HepG2 (cell line): ENCODE measurements at regions not wholly inside any gene's neighbourhood (a gene's known extent, or its start where the extent isn't known, plus 50 kb on each side); places are given as distances from the start of the nearest gene placed in this dataset.

Source experiments
- ATAC-seq: fragments of 200-7000 bp; cut with Tn5 transposase; 3 replicates; pipeline ENCODE4 v1.9.1; 2020; ENCODE audit warnings: mild to moderate bottlenecking, moderate library complexity
- BruUV-seq: library from RNA; stranded (reverse); fragments of 400-500 nt; replicated peaks from 2 replicates; lab custom pipeline; 2021; lab: Mats Ljungman, UMichigan
- CTCF ChIA-PET: fragments of 300-600 bp; formaldehyde crosslinking; extraction: SDS; loops from one replicate; lab custom pipeline; 2021; ENCODE audit warnings: low total read pairs, inconsistent platforms, low intra/inter-chr PET ratio; lab: Yijun Ruan, JAX
- POLR2A ChIA-PET: fragments of 350-600 bp; sonication (Branson Sonifier 250); formaldehyde crosslinking; loops from one replicate; lab custom pipeline; 2020; ENCODE audit warnings: antibody characterized with exemption, inconsistent platforms; lab: Yijun Ruan, JAX
- DNase-seq: peaks from one replicate; pipeline ENCODE4 v3.0.0-alpha.2; 2015; ENCODE audit warnings: low spot score
- FAIRE-seq: peaks from 3 replicates; lab custom pipeline; 2011; peaks lifted over from hg19 to GRCh38; lab: Jason Lieb, UNC
- H2AFZ ChIP-seq: one replicate; pipeline ENCODE4 v1.6.1; 2011; ENCODE audit warnings: low read length, inconsistent platforms
- H3K27ac ChIP-seq: fragments of 300-600 bp; 3 replicates; pipeline ENCODE4 v1.8.0; 2011; ENCODE audit warnings: mixed run types, mild to moderate bottlenecking, mixed read lengths, low read length, inconsistent platforms; ENCODE audit not compliant: insufficient read depth; ENCODE audit errors: extremely low read length
- H3K27me3 ChIP-seq, 2 experiments: fragments of 200-600 bp in 1 of 2; 2 replicates in 1 of 2; 3 replicates in 1 of 2; pipeline versions ENCODE4 v1.6.0 to v1.8.0; 2011; ENCODE audit warnings: low read length in 2 of 2, mild to moderate bottlenecking in 2 of 2, moderate library complexity in 2 of 2, inconsistent platforms in 1 of 2; ENCODE audit not compliant: insufficient read depth in 2 of 2, control insufficient read depth in 1 of 2
- H3K36me3 ChIP-seq, 2 experiments: fragments of 200-600 bp in 1 of 2; replicated peaks in 1 of 2; 2 replicates in 1 of 2; 3 replicates in 1 of 2; pipeline versions ENCODE4 v1.5.1 to v1.8.0; 2011; ENCODE audit warnings: low read length in 2 of 2, inconsistent platforms in 1 of 2; ENCODE audit not compliant: insufficient read depth in 2 of 2, control insufficient read depth in 1 of 2
- H3K4me1 ChIP-seq: 2 replicates; pipeline ENCODE4 v1.5.1; 2012; ENCODE audit warnings: low read length, inconsistent platforms; ENCODE audit not compliant: insufficient read depth
- H3K4me2 ChIP-seq: 2 replicates; pipeline ENCODE4 v1.6.0; 2011; ENCODE audit warnings: low read depth, low read length, inconsistent platforms
- H3K4me3 ChIP-seq, 3 experiments: fragments of 200-600 bp in 1 of 3; sonication (generic), shearing (Covaris generic) in 1 of 3; replicated peaks in 1 of 3; 2 replicates each; pipeline ENCODE4 v1.5.1; 2011 to 2016; ENCODE audit warnings: low read length in 3 of 3, inconsistent platforms in 2 of 3, low read depth in 2 of 3, mild to moderate bottlenecking in 2 of 3, control low read depth in 1 of 3, mixed read lengths in 1 of 3; ENCODE audit not compliant: insufficient read depth in 1 of 3
- H3K79me2 ChIP-seq: one replicate; pipeline ENCODE4 v1.6.1; 2011; ENCODE audit warnings: low read length, inconsistent platforms; ENCODE audit not compliant: insufficient read depth
- H3K9ac ChIP-seq: 2 replicates; pipeline ENCODE4 v1.6.0; 2011; ENCODE audit warnings: mild to moderate bottlenecking, low read depth, low read length, inconsistent platforms; ENCODE audit not compliant: insufficient read depth
- H3K9me3 ChIP-seq: 2 replicates; pipeline ENCODE4 v1.5.1; 2012; ENCODE audit warnings: mild to moderate bottlenecking, low read length
- H4K20me1 ChIP-seq: 2 replicates; pipeline ENCODE4 v1.6.0; 2011; ENCODE audit warnings: inconsistent platforms, mild to moderate bottlenecking, low read length, moderate library complexity; ENCODE audit not compliant: insufficient read depth
- MYNN ChIP-seq: sonication (generic); formaldehyde crosslinking; IDR thresholded peaks from 2 replicates; pipeline ENCODE4 v1.4.0; 2020; ENCODE audit warnings: mild to moderate bottlenecking, low read depth, missing genetic modification reagents
- RFX1 ChIP-seq: fragments of 450-650 bp; IDR thresholded peaks from 2 replicates; pipeline ENCODE4 v1.6.1; 2017
- SRSF1 ChIP-seq: fragments of 200-400 bp; formaldehyde crosslinking; optimal IDR thresholded peaks from 2 replicates; pipeline ENCODE3; 2017; ENCODE audit warnings: mild to moderate bottlenecking, low read depth, low read length, moderate library complexity
- SRY ChIP-seq: sonication (generic); formaldehyde crosslinking; IDR thresholded peaks from 2 replicates; pipeline ENCODE4 v1.8.0; 2022; ENCODE audit warnings: mild to moderate bottlenecking, missing genetic modification reagents
- THAP11 ChIP-seq: IDR thresholded peaks from 2 replicates; pipeline ENCODE4 v1.6.1; 2016; ENCODE audit warnings: missing biosample characterization, missing genetic modification reagents
- YEATS2 ChIP-seq: sonication (generic); formaldehyde crosslinking; IDR thresholded peaks from 2 replicates; pipeline ENCODE4 v1.4.0; 2020; ENCODE audit warnings: missing genetic modification reagents, borderline replicate concordance
- ZNF367 ChIP-seq: sonication (generic); formaldehyde crosslinking; IDR thresholded peaks from 2 replicates; pipeline ENCODE4 v1.4.0; 2020; ENCODE audit warnings: missing genetic modification reagents, borderline replicate concordance
- ZNF644 ChIP-seq: IDR thresholded peaks from 2 replicates; pipeline ENCODE4 v1.6.1; 2016; ENCODE audit warnings: low read depth
- ZNF660 ChIP-seq: sonication (generic); formaldehyde crosslinking; IDR thresholded peaks from 2 replicates; pipeline ENCODE4 v1.5.1; 2020; ENCODE audit warnings: mild to moderate bottlenecking, low read depth, missing genetic modification reagents, borderline replicate concordance
- ZNF879 ChIP-seq: sonication (generic); formaldehyde crosslinking; IDR thresholded peaks from 2 replicates; pipeline ENCODE4 v1.8.1; 2023; ENCODE audit warnings: missing genetic modification reagents
- ZSCAN20 ChIP-seq: sonication (generic); formaldehyde crosslinking; IDR thresholded peaks from 2 replicates; pipeline ENCODE4 v1.4.0; 2020; ENCODE audit warnings: missing genetic modification reagents, mild to moderate bottlenecking, borderline replicate concordance
- ZXDC ChIP-seq: sonication (generic); formaldehyde crosslinking; IDR thresholded peaks from 2 replicates; pipeline ENCODE4 v1.5.0; 2020; ENCODE audit warnings: mild to moderate bottlenecking, missing genetic modification reagents
- WGBS: methylation state at CpG from one replicate; pipeline ENCODE4 v1.1.6; 2017; ENCODE audit warnings: low lambda C conversion rate; 5-methylcytosine and 5-hydroxymethylcytosine counted together
- in situ Hi-C: cut with HindIII; loops from 2 replicates; pipeline ENCODE4 v1.10.0; 2017; ENCODE audit warnings: low pct_unique_long_range_greater_than_20kb; ENCODE audit not compliant: extremely low pct_ligation_motif_present
- intact Hi-C: fragments of 100-400 bp; cut with micrococcal nuclease; formaldehyde crosslinking; loops from one replicate; pipeline ENCODE4 v1.10.0; 2022; ENCODE audit not compliant: unreplicated experiment
- TF ChIP-seq, protein P1 (sequence below): IDR thresholded peaks from 2 replicates; pipeline ENCODE4 v1.6.1; 2012; ENCODE audit warnings: inconsistent platforms
- TF ChIP-seq, protein P2 (sequence below): sonication (generic); formaldehyde crosslinking; IDR thresholded peaks from 2 replicates; pipeline ENCODE4 v1.4.0; 2020; ENCODE audit warnings: missing genetic modification reagents

DNA sequence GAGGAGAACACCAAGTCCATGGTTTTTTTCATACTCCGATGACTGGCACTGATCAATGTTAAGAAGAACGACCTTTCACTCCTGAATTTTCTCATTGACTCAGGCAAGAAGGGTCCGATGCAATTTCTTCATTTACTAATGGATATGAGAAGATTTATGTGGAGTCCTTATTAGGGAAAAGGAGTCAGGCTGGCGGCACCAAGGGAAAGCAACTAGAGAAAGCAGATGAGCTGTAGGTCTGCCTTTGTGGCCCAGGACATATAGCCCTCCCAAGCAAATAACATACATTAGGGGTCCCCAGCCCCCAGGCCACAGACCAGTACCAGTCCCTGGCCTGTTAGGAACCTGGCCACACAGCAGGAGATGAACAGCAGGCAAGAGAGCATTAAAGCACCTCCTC, 206.8 kb downstream of the KBTBD8 start:
- Histone ChIP-seq H2AFZ (no peak overlapping the region), H3K79me2 (no peaks in the 10 kb centered on the region), H3K9ac (no peak overlapping the region), H3K36me3 (no peaks in the 10 kb centered on the region), H3K4me2 (no peak overlapping the region), H3K27ac (no peak overlapping the region), H3K27me3 (no peaks in the 10 kb centered on the region), H3K4me3 (no peak overlapping the region), H3K9me3 (no peaks in the 10 kb centered on the region), H3K4me1 (no peaks in the 10 kb centered on the region), H4K20me1 (no peaks in the 10 kb centered on the region)
- DNase-seq (no peak), FAIRE-seq (no peak), ATAC-seq (no peak)
- 46% methylated on average over 4 of the region's 4 CpGs for WGBS
- CTCF ChIA-PET: no interaction called here
- in situ Hi-C loops: no loop called here
- BruUV-seq: no TSS peak
- TF ChIP-seq ZNF879 (CRISPR knock-in tag) (no peak), SRY (CRISPR knock-in tag) (no peak), THAP11 (no peak), ZSCAN20 (no peak), MYNN (CRISPR knock-in tag) (no peak)
- intact Hi-C loops: no loop called here
- POLR2A ChIA-PET: no interaction called here

GRCh38 chr3:67215690-67216089, 217.6 kb downstream of the KBTBD8 start:
- TF ChIP-seq, protein P1, sequence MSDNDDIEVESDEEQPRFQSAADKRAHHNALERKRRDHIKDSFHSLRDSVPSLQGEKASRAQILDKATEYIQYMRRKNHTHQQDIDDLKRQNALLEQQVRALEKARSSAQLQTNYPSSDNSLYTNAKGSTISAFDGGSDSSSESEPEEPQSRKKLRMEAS: no peak
- no peak for TF ChIP-seq YEATS2 (CRISPR knock-in tag)
- TF ChIP-seq, protein P2, sequence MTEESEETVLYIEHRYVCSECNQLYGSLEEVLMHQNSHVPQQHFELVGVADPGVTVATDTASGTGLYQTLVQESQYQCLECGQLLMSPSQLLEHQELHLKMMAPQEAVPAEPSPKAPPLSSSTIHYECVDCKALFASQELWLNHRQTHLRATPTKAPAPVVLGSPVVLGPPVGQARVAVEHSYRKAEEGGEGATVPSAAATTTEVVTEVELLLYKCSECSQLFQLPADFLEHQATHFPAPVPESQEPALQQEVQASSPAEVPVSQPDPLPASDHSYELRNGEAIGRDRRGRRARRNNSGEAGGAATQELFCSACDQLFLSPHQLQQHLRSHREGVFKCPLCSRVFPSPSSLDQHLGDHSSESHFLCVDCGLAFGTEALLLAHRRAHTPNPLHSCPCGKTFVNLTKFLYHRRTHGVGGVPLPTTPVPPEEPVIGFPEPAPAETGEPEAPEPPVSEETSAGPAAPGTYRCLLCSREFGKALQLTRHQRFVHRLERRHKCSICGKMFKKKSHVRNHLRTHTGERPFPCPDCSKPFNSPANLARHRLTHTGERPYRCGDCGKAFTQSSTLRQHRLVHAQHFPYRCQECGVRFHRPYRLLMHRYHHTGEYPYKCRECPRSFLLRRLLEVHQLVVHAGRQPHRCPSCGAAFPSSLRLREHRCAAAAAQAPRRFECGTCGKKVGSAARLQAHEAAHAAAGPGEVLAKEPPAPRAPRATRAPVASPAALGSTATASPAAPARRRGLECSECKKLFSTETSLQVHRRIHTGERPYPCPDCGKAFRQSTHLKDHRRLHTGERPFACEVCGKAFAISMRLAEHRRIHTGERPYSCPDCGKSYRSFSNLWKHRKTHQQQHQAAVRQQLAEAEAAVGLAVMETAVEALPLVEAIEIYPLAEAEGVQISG (CRISPR knock-in tag): no peak
- no peak for TF ChIP-seq ZXDC (CRISPR knock-in tag)
- TF ChIP-seq SRSF1: no peak
- TF ChIP-seq RFX1: no peak
- no peak for TF ChIP-seq ZNF367 (CRISPR knock-in tag)
- TF ChIP-seq ZNF660 (CRISPR knock-in tag): no peak
- no peak for TF ChIP-seq ZNF644 (CRISPR knock-in tag)
- TF ChIP-seq, all 625 proteins: peak for 0
- no TSS peak for BruUV-seq
- H3K27ac ChIP-seq: no peak overlapping the region
- H2AFZ ChIP-seq: no peak overlapping the region
- no peak overlapping the region for H3K4me2 ChIP-seq
- DNase-seq (no peak), FAIRE-seq (no peak), ATAC-seq (no peak)
- H4K20me1 ChIP-seq: no peaks in the 10 kb centered on the region
- ChIA-PET POLR2A (no interaction called here), CTCF (no interaction called here)
- intact Hi-C loops: no loop called here
- no peaks in the 10 kb centered on the region; a peak in 1 of 5 replicates for H3K27me3 ChIP-seq
- H3K4me1 ChIP-seq: no peaks in the 10 kb centered on the region
- H3K79me2 ChIP-seq: no peaks in the 10 kb centered on the region
- in situ Hi-C loops: no loop called here
- no peaks in the 10 kb centered on the region for H3K36me3 ChIP-seq
- no peaks in the 10 kb centered on the region for H3K9me3 ChIP-seq
- no peak overlapping the region for H3K4me3 ChIP-seq
- no peak overlapping the region for H3K9ac ChIP-seq
